Inferior parietal cortex (tissue), 1 donor: ENCODE measurements at regions not wholly inside any gene's neighbourhood (a gene's known extent, or its start where the extent isn't known, plus 50 kb on each side); places are given as distances from the start of the nearest gene placed in this dataset.
"Not testable (repeated sequence)": the region's sequence is repeated elsewhere in the genome, so short reads cannot be mapped to it uniquely, and the experiment has no call there.

Experiments used
- DNase-seq: peaks from one replicate; pipeline ENCODE4 v3.0.0-alpha.2; 2016; ENCODE audit errors: extremely low spot score

GRCh38 chr1:60670302-60670701 lies 412.1 kb upstream of the NFIA start:
- DNase-seq = no peak

DNA sequence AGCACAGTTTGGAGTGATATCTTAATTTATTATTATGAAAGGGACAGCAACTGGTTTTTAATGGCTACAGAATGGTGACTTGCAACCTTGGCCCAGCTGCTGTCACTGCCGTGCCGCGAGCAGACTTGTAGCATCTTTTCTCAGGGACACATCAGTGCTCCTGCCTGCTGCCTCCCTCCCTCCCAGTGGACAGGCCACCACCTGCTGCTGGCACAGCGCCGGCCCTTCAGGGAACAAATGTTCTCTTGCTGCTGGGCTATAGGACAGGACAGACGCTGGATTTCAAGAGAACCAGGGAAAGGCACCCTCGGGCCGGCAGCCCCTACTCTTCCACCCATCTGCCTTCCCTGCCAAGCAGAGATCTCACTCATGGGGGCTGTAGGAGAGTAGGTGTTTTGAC lies 413.8 kb upstream of the NFIA start:
- no peak for DNase-seq

- no peak for DNase-seq
Observed at GRCh38 chr1:60665311-60665710, 417.1 kb upstream of the NFIA start.

- no peak for DNase-seq
Observed at GRCh38 chr1:60664086-60664625, 418.2 kb upstream of the NFIA start.

DNA sequence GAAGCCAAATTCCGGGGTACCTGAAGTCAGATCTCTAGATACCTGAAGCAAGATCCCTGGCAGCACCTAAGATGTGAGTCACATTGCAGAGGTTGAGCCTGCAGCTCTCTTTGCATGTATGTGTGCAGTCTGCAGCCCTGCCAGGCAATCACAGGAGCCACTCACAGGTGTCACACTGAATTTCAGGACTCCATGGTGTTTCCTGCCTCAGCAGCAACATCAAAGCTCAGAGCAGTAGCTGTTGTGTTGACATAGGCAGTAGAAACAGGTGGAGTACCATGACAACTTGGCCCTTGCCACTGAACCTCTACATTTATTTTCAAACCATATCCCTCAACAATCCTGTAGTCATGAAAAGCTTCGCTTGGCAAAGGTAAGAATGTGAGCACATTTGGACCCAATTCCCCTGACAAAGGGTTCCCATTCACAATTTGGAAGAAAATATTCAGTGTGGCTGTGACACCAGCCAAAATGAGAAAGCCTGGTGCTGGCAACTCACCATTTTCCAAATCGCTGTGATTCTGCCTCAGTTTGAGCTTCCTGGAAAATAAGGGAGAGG lies 419.8 kb upstream of the NFIA start:
- DNase-seq = no peak

DNA sequence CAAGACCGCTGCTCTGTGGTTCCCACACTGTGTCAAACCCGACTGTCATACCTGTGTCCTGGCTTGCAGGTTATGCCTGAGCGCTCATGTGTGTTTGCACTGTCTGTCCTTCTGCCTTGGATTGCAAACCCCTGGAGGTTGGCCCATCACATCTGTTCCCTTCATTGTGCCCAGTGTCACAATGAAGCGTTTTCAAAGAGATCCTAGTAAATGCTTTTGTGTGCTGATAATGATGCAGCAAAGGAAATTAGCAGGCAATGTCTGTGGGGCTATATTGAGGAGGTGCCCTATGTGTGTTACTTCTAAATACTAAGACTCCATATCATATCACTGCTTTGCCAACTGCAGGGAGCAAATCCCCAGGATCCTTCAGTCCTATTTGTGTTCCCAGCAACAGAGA lies 424.4 kb upstream of the NFIA start:
- DNase-seq = peak; percentile 23

DNA sequence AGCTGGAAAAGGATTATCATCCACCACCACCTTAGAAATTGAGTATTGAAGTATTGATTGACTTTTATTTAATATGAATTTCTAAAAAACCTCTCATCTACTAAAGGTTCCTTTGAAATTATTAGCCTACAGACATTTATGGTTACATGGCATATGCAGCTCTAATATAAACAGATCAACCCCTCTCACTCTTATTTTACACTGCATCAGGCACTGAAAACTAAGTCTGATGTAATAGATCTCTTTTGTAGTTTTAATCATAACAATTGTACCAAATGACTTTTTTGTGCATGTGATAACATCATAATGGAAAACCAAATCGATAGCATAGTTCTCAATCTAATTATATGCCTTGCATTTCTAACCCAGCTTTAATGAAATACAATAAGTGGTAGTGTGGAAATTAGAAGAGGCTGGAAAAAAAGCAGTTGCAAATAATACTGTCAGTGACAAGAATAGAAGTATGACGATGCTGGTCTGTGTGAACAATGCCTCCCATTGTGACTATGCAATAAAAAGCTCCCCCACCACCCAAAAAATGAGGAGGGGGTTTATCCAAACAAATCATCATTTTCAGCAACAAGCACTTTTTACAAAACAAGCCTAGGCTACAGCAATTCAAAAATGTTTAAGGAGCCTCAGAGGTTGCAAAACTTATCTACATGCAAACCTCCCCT lies 426.5 kb upstream of the NFIA start:
- peak; percentile 38 for DNase-seq

GRCh38 chr1:60640033-60640551 lies 442.3 kb upstream of the NFIA start:
- DNase-seq = not testable (repeated sequence)

DNA sequence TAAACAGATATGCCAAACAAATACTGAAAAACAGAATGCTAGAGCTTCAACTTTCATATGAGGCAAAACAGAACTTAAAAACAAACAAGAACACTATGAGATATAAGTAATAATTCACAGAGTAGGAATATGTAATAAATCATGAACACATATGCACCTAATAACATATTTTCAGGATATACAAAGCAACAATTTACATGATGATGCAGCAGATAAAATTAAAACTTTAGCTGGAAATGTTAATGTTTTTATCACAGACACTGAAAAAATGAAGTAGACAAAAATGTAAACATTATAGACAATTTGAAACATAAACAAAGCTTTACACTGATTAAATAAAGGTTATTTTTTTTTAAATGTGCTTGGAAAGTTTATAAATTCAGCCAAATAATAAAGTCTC lies 443.1 kb upstream of the NFIA start:
- no peak for DNase-seq

GRCh38 chr1:60637651-60638050 lies 444.7 kb upstream of the NFIA start:
- no peak for DNase-seq

DNA sequence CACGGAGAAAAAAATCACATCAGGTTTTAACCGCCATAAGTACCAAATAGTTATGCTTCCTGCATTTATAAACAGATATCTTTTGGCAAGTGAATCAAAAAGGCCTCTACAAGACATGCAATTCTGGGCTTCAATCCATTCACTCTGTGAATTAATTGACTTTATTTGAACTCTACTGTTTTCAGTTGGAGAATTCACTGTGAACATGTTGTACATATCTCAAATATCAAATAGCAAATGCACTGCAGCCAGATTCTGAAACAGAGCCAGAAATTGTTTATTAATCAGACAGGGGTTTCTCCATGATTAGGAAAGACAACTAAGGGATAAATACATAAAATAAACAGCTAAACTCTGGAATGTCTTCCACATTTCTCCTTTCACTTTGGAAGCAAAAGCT lies 445.4 kb upstream of the NFIA start:
- no peak for DNase-seq

- DNase-seq = no peak
Observed at GRCh38 chr1:60634106-60634505, 448.3 kb upstream of the NFIA start.

DNA sequence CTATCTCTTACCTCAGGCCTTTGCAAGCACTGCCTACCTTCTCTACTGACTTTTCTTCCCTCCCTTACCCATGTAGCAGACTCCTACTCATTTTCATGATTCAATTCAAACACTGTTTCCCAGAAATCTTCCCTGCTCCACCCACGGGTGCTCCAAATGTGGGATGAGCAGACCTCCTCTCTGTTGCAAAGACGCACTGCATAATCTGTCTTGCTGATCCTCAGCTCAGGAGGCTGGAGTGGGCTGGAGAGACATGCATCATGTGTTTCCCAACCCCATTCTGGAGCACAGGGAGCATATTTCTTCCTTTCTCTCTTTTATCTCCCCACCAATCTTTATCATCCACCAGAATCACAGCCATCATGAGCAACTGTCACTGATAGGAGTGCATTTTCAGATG lies 459.9 kb upstream of the NFIA start:
- DNase-seq = peak; percentile 65

GRCh38 chr1:60621368-60621851 lies 461.0 kb upstream of the NFIA start:
- DNase-seq = peak; percentile 42

DNA sequence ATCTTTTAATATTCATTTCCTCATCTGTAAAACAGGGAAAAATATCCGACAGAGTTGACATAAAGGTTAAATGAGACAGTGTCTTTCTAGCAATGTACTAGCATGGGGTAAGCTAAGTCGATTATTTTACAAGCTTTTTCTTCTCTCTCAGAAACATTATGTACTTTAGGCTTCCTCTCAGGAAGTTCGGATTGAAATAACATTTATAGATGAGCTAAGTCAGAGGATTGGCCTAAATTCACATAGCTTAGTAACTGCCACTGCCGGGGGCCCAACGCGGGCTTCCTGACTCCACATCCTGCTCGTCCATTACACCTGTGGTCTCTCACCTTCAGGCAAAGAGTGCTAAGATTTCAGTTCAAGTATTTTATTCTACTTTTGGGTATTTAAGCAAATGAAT lies 462.3 kb upstream of the NFIA start:
- DNase-seq = no peak

DNA sequence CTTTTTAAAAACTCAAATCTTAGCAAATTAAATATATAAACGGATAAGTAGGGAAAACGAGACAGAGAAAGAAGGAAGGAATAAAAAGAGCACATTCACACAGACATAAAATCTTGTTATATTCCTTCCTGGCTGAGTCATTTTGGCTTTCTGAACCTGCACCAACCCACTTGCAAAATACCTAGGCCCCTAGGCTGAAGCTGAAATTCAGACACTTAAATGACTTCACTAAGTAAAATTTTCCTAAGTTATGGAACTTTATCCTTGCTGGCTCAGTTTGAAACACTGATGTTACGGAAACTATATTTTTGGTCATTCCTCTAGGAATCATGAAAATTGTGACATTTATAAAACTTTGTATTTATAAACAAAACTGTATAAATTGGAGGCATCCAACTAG lies 462.8 kb upstream of the NFIA start:
- DNase-seq = no peak

- no peak for DNase-seq
Observed at GRCh38 chr1:60615666-60616065, 466.7 kb upstream of the NFIA start.

GRCh38 chr1:60612790-60613189 lies 469.6 kb upstream of the NFIA start:
- DNase-seq = no peak

DNA sequence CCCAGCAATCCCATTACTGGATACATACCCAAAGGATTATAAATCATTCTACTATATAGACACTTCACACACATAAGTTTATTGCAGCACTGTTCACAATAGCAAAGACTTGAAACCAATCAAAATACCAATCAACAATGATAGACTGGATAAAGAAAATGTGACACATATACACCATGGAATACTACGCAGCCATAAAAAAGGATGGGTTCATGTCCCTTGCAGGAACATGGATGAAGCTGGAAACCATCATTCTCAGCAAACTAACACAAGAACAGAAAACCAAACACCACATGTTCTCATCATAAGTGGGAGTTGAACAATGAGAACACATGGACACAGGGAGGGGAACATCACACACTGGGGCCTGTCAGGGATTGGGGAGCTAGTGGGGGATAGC lies 475.4 kb upstream of the NFIA start:
- not testable (repeated sequence) for DNase-seq

DNA sequence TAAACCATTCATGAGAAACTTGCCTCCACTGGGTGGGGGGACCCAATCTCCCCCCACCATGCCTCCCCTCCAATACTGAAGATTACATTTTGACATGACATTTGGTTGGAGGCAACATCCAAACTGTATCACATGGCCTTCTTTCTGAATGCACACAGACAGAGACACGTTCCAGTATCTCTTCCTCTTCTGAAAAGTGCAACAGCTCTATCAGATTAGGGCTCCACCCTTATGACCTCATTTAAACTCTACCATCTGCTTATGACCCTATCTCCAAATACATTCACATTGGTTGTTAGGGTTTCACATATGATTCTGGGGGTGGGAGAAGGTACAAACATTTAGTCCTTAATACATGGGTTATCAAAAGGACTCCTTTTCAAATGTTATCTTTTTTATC lies 481.8 kb upstream of the NFIA start:
- no peak for DNase-seq

GRCh38 chr1:60599574-60599973 lies 482.8 kb upstream of the NFIA start:
- DNase-seq = no peak

DNA sequence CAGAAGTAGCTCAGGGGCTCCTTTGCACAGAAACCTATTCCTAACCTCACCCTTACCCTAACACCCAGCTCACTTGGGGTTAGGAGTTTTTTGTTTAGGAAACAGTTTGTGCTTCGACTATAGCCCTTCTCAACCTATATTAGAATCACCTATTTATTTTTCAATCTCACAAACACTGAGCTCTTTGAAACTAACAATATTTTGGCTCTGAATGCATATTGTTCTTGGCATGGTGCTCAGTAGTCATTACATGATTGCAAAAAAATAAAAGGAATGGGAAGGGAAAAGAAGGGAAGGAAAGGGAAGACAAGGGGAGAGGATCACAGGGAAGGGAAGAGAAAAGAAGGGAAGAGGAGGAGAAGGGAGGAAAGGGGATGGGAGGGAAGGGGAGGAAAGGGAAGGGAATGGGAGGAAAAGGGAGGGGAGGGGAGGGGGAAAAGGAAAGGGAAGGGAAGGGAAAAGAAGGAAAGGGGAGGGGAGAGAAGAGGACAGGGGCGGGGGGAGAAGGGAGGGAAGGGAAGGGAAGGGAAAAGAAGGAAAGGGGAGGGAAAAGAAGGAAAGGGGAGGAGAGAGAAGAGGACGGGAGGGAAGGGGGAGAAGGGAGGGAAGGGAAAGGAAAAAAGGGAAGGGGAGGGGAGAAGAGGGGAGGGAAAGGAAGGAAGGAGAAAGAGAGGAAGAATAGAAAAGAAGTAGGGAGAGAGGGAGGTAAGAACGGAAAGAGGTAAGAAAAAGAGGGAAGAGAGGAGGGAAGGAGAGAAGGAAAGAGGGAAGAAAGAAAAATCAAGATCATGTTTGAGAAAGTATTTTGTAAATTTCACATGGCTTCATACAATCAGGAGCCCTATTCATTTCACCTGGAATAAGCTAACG lies 484.1 kb upstream of the NFIA start:
- no peak for DNase-seq
